GM19438 (cell line): ENCODE measurements at regions not wholly inside any gene's neighbourhood (a gene's known extent, or its start where the extent isn't known, plus 50 kb on each side); places are given as distances from the start of the nearest gene placed in this dataset.
"Not testable (repeated sequence)": the region's sequence is repeated elsewhere in the genome, so short reads cannot be mapped to it uniquely, and the experiment has no call there.

Experiments used
- ATAC-seq: cut with Tn5 transposase; IDR thresholded peaks from one replicate; pipeline ENCODE4 v1.9.1; 2021; ENCODE audit warnings: low read depth; ENCODE audit not compliant: unreplicated experiment

GRCh38 chr12:34219046-34219770, 196.9 kb downstream of the ALG10 start:
- peak; percentile 31 for ATAC-seq

- ATAC-seq = not testable (repeated sequence)
These were observed 197.8 kb downstream of the ALG10 start for GRCh38 chr12:34220079-34220478.

GRCh38 chr12:34223640-34224039, 201.3 kb downstream of the ALG10 start:
- ATAC-seq = no peak

GRCh38 chr12:34226044-34226443, 203.7 kb downstream of the ALG10 start:
- ATAC-seq = not testable (repeated sequence)

- ATAC-seq = not testable (repeated sequence)
These were observed 205.8 kb downstream of the ALG10 start for GRCh38 chr12:34228046-34228445.

GRCh38 chr12:34229033-34229432, 206.7 kb downstream of the ALG10 start:
- ATAC-seq = not testable (repeated sequence)

GRCh38 chr12:34233618-34234017, 211.3 kb downstream of the ALG10 start:
- no peak for ATAC-seq

GRCh38 chr12:34236073-34236472, 213.8 kb downstream of the ALG10 start:
- ATAC-seq = no peak

GRCh38 chr12:34244608-34245007, 222.3 kb downstream of the ALG10 start:
- ATAC-seq = no peak

DNA sequence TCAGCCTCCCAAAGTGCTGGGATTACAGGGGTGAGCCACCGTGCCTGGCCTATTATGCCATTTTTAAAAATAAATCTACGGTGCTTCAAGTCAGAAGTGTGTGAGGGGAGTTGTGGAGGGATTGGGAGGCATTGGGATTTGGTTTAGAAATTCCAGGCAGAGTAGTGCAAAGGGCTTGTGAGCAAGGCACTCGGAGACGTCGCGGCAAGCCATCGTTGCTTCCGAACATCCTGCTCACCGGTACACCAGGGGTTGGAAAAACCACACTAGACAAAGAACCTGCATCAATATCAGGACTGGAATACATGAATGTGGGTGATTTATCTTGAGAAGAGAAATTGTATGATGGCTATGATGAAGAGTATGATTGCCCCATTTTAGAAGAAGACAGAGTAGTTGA, 227.0 kb downstream of the ALG10 start:
- no peak for ATAC-seq

- not testable (repeated sequence) for ATAC-seq
These were observed 229.6 kb downstream of the ALG10 start for GRCh38 chr12:34251879-34252278.

GRCh38 chr12:34253674-34254073, 231.4 kb downstream of the ALG10 start:
- no peak for ATAC-seq

GRCh38 chr12:34257093-34257492, 234.8 kb downstream of the ALG10 start:
- no peak for ATAC-seq

DNA sequence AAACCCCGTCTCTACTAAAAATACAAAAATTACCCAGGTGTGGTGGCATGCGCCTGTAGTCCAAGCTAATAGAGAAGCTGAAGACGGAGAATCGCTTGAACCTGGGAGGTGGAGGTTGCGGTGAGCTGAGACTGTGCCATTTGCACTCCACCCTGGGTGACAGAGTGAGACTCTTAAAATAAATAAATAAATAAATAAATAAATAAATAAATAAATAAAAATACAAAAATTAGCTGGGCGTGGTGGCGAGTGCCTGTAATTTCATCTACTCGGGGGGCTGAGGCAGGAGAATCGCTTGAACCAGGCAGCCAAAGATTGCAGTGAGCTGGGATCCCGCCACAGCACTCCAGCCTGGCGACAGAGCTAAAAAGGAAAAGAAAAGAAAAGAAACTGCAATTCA, 239.8 kb downstream of the ALG10 start:
- ATAC-seq = not testable (repeated sequence)

- ATAC-seq = no peak
These were observed 241.8 kb downstream of the ALG10 start for GRCh38 chr12:34264110-34264509.

- ATAC-seq = not testable (repeated sequence)
These were observed 251.4 kb downstream of the ALG10 start for GRCh38 chr12:34273703-34274102.

- ATAC-seq = no peak
These were observed 252.8 kb downstream of the ALG10 start for GRCh38 chr12:34275129-34275528.

DNA sequence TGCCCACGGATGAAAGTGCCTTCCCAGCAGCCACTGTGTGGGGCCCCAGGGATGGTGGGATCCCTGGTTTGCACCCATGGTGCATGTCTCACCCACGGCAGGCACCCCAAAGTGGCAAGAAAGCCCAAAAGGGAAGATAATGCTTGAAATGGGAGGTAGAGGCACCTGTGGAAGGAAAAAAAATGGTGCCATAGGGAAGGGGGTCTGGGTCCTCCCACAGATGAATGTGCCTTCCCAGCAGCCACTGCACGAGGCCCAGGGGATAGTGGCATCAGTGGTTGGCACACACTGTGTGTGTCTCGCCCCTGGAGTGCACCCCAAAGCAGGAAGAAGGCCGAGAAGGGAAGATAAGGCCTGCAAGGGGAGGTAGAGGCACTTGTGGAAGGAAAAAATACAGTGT, 264.2 kb downstream of the ALG10 start:
- ATAC-seq = no peak

DNA sequence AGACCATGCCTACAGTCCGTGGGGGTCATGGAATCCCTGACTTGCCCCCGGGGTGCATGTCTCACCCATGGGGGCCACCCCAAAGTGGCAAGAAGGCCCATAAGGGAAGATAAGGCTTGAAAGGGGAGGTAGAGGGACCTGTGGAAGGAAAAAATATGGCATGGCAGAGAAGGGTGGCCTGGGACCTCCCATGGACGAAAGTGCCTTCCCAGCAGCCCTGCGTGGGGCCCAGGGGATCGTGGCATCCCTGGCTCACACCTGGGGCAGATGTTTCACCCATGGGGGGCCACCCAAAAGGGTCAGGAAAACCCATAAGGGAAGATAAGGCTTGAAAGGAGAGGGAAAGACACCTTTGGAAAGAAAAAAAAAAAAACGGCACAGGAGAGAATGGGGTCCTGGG, 264.6 kb downstream of the ALG10 start:
- no peak for ATAC-seq

GRCh38 chr12:34287437-34287836, 265.1 kb downstream of the ALG10 start:
- ATAC-seq = no peak

GRCh38 chr12:34287986-34288962, 266.0 kb downstream of the ALG10 start:
- no peak for ATAC-seq

GRCh38 chr12:34288963-34289345, 266.7 kb downstream of the ALG10 start:
- no peak for ATAC-seq
